ENCODE measurements at regions not wholly inside any gene's neighbourhood (a gene's known extent, or its start where the extent isn't known, plus 50 kb on each side); places are given as distances from the start of the nearest gene placed in this dataset.

- Histone ChIP-seq H3K27ac (ENCODE audit: low read depth, low read length) (no peak overlapping the region), H3K36me3 (ENCODE audit: insufficient read depth, low read length) (no peaks in the 10 kb centered on the region), H2AFZ (ENCODE audit: low read depth, low read length) (peak overlapping the region; percentile 26), H3K27me3 (ENCODE audit: insufficient read depth, low read length) (no peaks in the 10 kb centered on the region), H3K4me2 (ENCODE audit: low read length) (no peak overlapping the region), H3K4me3 (ENCODE audit: insufficient read depth, low read depth, low read length) (no peak overlapping the region), H4K20me1 (ENCODE audit: insufficient read depth, low read length) (no peaks in the 10 kb centered on the region), H3K79me2 (ENCODE audit: insufficient read depth, low read length) (no peaks in the 10 kb centered on the region), H3K9me3 (ENCODE audit: insufficient read depth, low read depth, low read length) (no peaks in the 10 kb centered on the region), H3K4me1 (ENCODE audit: insufficient read depth, low read length) (no peaks in the 10 kb centered on the region), H3K9ac (ENCODE audit: low read length) (no peak overlapping the region)
- TF ChIP-seq CTCF (IDR thresholded peaks at IDR 0.05; ENCODE audit: insufficient read depth, low read depth, low read length) (no peak), EZH2 (IDR thresholded peaks at IDR 0.05; ENCODE audit: insufficient read depth, low read length) (no peak)
- no peak overlapping the region for H3K27ac Mint-ChIP-seq (ENCODE audit: unreplicated experiment)
- H3K36me3 Mint-ChIP-seq (ENCODE audit: low read depth, unreplicated experiment) = no peaks in the 10 kb centered on the region
- H3K4me3 Mint-ChIP-seq (ENCODE audit: unreplicated experiment) = no peak overlapping the region
- peaks cover 19% of the 10 kb centered on the region for H3K27me3 Mint-ChIP-seq (ENCODE audit: low read depth, unreplicated experiment)
- no peaks in the 10 kb centered on the region for H3K4me1 Mint-ChIP-seq (ENCODE audit: low read depth, unreplicated experiment)
- FAIRE-seq = no peak
- no peaks in the 10 kb centered on the region for H3K9me3 Mint-ChIP-seq (ENCODE audit: unreplicated experiment)
- no peak for DNase-seq (ENCODE audit: low read depth)
Measured at GRCh38 chr1:164912290-164912689, 353.3 kb downstream of the PBX1 start.

- DNase-seq (ENCODE audit: low read depth) = no peak
- H3K27me3 ChIP-seq (ENCODE audit: insufficient read depth, low read length) = no peaks in the 10 kb centered on the region
- Mint-ChIP-seq H3K4me3 (ENCODE audit: unreplicated experiment) (no peak overlapping the region), H3K9me3 (ENCODE audit: unreplicated experiment) (no peaks in the 10 kb centered on the region), H3K27me3 (ENCODE audit: low read depth, unreplicated experiment) (peaks cover 6% of the 10 kb centered on the region), H3K4me1 (ENCODE audit: low read depth, unreplicated experiment) (no peaks in the 10 kb centered on the region), H3K27ac (ENCODE audit: unreplicated experiment) (no peak overlapping the region), H3K36me3 (ENCODE audit: low read depth, unreplicated experiment) (no peaks in the 10 kb centered on the region)
- H3K79me2 ChIP-seq (ENCODE audit: insufficient read depth, low read length) = no peaks in the 10 kb centered on the region
- no peak overlapping the region for H3K27ac ChIP-seq (ENCODE audit: low read depth, low read length)
- H3K9ac ChIP-seq (ENCODE audit: low read length) = no peak overlapping the region
- H3K36me3 ChIP-seq (ENCODE audit: insufficient read depth, low read length) = no peaks in the 10 kb centered on the region
- H3K4me1 ChIP-seq (ENCODE audit: insufficient read depth, low read length) = no peaks in the 10 kb centered on the region
- H3K9me3 ChIP-seq (ENCODE audit: insufficient read depth, low read depth, low read length) = no peaks in the 10 kb centered on the region
- no peak for FAIRE-seq
- no peak overlapping the region for H2AFZ ChIP-seq (ENCODE audit: low read depth, low read length)
- no peaks in the 10 kb centered on the region for H4K20me1 ChIP-seq (ENCODE audit: insufficient read depth, low read length)
- no peak overlapping the region for H3K4me3 ChIP-seq (ENCODE audit: insufficient read depth, low read depth, low read length)
- H3K4me2 ChIP-seq (ENCODE audit: low read length) = no peak overlapping the region
- TF ChIP-seq CTCF (IDR thresholded peaks at IDR 0.05; ENCODE audit: insufficient read depth, low read depth, low read length) = no peak
- no peak for TF ChIP-seq EZH2 (IDR thresholded peaks at IDR 0.05; ENCODE audit: insufficient read depth, low read length)
Measured at GRCh38 chr1:164910671-164911070, 351.7 kb downstream of the PBX1 start.

- peaks cover 6% of the 10 kb centered on the region for H3K27me3 Mint-ChIP-seq (ENCODE audit: low read depth, unreplicated experiment)
- DNase-seq (ENCODE audit: low read depth) (peak; percentile 1), FAIRE-seq (no peak)
- no peaks in the 10 kb centered on the region for H3K36me3 Mint-ChIP-seq (ENCODE audit: low read depth, unreplicated experiment)
- H3K9me3 ChIP-seq (ENCODE audit: insufficient read depth, low read depth, low read length) = no peaks in the 10 kb centered on the region
- H3K4me3 Mint-ChIP-seq (ENCODE audit: unreplicated experiment) = no peak overlapping the region
- no peak overlapping the region for H2AFZ ChIP-seq (ENCODE audit: low read depth, low read length)
- no peak overlapping the region for H3K4me2 ChIP-seq (ENCODE audit: low read length)
- no peak overlapping the region for H3K27ac Mint-ChIP-seq (ENCODE audit: unreplicated experiment)
- H3K9me3 Mint-ChIP-seq (ENCODE audit: unreplicated experiment) = no peaks in the 10 kb centered on the region
- no peak overlapping the region for H3K4me3 ChIP-seq (ENCODE audit: insufficient read depth, low read depth, low read length)
- no peaks in the 10 kb centered on the region for H4K20me1 ChIP-seq (ENCODE audit: insufficient read depth, low read length)
- no peak overlapping the region for H3K9ac ChIP-seq (ENCODE audit: low read length)
- H3K79me2 ChIP-seq (ENCODE audit: insufficient read depth, low read length) = no peaks in the 10 kb centered on the region
- no peak overlapping the region for H3K27ac ChIP-seq (ENCODE audit: low read depth, low read length)
- TF ChIP-seq EZH2 (IDR thresholded peaks at IDR 0.05; ENCODE audit: insufficient read depth, low read length) (no peak), CTCF (IDR thresholded peaks at IDR 0.05; ENCODE audit: insufficient read depth, low read depth, low read length) (no peak)
- H3K27me3 ChIP-seq (ENCODE audit: insufficient read depth, low read length) = no peaks in the 10 kb centered on the region
- no peaks in the 10 kb centered on the region for H3K4me1 ChIP-seq (ENCODE audit: insufficient read depth, low read length)
- H3K4me1 Mint-ChIP-seq (ENCODE audit: low read depth, unreplicated experiment) = no peaks in the 10 kb centered on the region
- H3K36me3 ChIP-seq (ENCODE audit: insufficient read depth, low read length) = no peaks in the 10 kb centered on the region
Measured at GRCh38 chr1:164907666-164908065, 348.7 kb downstream of the PBX1 start.
